ENCODE measurements at regions not wholly inside any gene's neighbourhood (a gene's known extent, or its start where the extent isn't known, plus 50 kb on each side); places are given as distances from the start of the nearest gene placed in this dataset.

- TF ChIP-seq ZFX (IDR thresholded peaks at IDR 0.05; ENCODE audit: borderline replicate concordance) (no peak), CTCF (IDR thresholded peaks at IDR 0.05) (no peak)
Measured at GRCh38 chr1:232339073-232339472, 290.9 kb downstream of the SIPA1L2 start.

Measured in 22Rv1 (cell line).